Lower leg skin (tissue), 4 donors: ENCODE measurements at regions not wholly inside any gene's neighbourhood (a gene's known extent, or its start where the extent isn't known, plus 50 kb on each side); places are given as distances from the start of the nearest gene placed in this dataset.

Experiments used
- DNase-seq, 2 donors: peaks; one replicate each; pipeline ENCODE4 v3.0.0-alpha.2; 2019; ENCODE audit warnings: low spot score in 2 of 2
- H3K4me3 ChIP-seq: fragments of 200-600 bp; sonication (generic); 2 replicates; pipeline ENCODE4 v1.5.1; 2017; ENCODE audit warnings: mild to moderate bottlenecking, low read depth; ENCODE audit not compliant: poor library complexity, severe bottlenecking
- POLR2A ChIP-seq, 2 donors: fragments of 450-650 bp; IDR thresholded peaks; one replicate each; pipeline ENCODE4 v1.6.1; 2016 to 2017; ENCODE audit warnings: antibody characterized with exemption in 2 of 2, mild to moderate bottlenecking in 1 of 2, moderate library complexity in 1 of 2
- WGBS, 2 donors: methylation state at CpG; one replicate each; pipeline ENCODE4 v1.1.5; 2018; 5-methylcytosine and 5-hydroxymethylcytosine counted together
- intact Hi-C: fragments of 100-400 bp; cut with DNase I; formaldehyde crosslinking; loops from one replicate; pipeline ENCODE4 v1.15.0; 2023; ENCODE audit warnings: low total_unique reads
- TF ChIP-seq, protein P1 (sequence below), 3 donors: fragments of 450-650 bp; IDR thresholded peaks; one replicate each; pipeline ENCODE4 v1.5.1; 2016; ENCODE audit warnings: antibody characterized with exemption in 3 of 3, mild to moderate bottlenecking in 3 of 3, moderate library complexity in 2 of 3

DNA sequence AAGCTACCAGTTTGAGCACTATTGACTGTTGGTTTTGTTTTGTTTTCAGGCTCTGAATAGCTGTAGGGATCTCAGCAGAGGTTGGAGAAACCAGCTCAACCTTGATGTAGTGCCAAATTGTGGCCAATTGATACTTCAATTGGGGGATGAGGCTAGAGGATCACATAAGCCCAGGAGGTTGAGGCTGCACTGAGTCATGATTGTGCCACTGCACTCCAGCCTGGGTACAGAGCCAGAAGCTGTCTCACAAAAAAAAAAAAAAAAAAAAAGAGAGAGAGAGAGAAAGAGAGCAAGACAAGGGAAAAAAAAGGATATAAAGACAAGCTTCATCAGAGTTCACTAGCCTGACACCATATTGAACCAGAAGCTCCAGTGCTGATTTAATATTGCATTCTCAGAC lies 702.1 kb downstream of the FRK start:
- no peak for TF ChIP-seq POLR2A (IDR thresholded peaks at IDR 0.05)
- TF ChIP-seq, protein P1, sequence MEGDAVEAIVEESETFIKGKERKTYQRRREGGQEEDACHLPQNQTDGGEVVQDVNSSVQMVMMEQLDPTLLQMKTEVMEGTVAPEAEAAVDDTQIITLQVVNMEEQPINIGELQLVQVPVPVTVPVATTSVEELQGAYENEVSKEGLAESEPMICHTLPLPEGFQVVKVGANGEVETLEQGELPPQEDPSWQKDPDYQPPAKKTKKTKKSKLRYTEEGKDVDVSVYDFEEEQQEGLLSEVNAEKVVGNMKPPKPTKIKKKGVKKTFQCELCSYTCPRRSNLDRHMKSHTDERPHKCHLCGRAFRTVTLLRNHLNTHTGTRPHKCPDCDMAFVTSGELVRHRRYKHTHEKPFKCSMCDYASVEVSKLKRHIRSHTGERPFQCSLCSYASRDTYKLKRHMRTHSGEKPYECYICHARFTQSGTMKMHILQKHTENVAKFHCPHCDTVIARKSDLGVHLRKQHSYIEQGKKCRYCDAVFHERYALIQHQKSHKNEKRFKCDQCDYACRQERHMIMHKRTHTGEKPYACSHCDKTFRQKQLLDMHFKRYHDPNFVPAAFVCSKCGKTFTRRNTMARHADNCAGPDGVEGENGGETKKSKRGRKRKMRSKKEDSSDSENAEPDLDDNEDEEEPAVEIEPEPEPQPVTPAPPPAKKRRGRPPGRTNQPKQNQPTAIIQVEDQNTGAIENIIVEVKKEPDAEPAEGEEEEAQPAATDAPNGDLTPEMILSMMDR (IDR thresholded peaks at IDR 0.05) = no peak
- DNase-seq = no peak
- intact Hi-C loops = no loop called here
- no peak overlapping the region for H3K4me3 ChIP-seq

GRCh38 chr6:115356371-115356770 lies 704.3 kb downstream of the FRK start:
- DNase-seq = no peak
- no peak for TF ChIP-seq POLR2A (IDR thresholded peaks at IDR 0.05)
- TF ChIP-seq, protein P1 (IDR thresholded peaks at IDR 0.05) = no peak
- intact Hi-C loops = no loop called here
- H3K4me3 ChIP-seq = no peak overlapping the region
- 63 to 74% methylated on average over 1 of the region's 1 CpG for WGBS, 2 donors

DNA sequence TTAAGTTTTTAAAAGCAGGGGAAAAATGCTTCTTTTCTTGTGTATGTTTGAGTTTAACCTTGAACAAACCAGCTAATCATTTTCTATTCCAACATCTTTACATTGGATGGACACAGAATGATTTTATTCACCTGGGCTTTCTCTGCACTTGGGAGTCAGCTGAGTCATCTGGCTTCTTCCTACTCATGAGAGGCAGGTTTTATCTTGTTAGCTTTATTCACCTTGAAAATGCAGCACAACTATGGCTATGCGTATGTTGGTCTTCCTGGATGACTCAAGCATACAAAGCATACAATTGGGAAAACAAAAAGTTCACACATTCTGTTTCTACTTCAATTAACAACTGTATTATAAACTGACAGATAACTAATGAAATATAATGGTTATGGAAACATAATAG lies 737.7 kb downstream of the FRK start:
- no peak overlapping the region for H3K4me3 ChIP-seq
- 54 to 55% methylated on average over 1 of the region's 1 CpG for WGBS, 2 donors
- TF ChIP-seq, protein P1 (IDR thresholded peaks at IDR 0.05) = no peak
- no peak for TF ChIP-seq POLR2A (IDR thresholded peaks at IDR 0.05)
- DNase-seq = no peak
- intact Hi-C loops = no loop called here

GRCh38 chr6:115319823-115320222 lies 740.9 kb downstream of the FRK start:
- intact Hi-C loops = no loop called here
- no peak for TF ChIP-seq POLR2A (IDR thresholded peaks at IDR 0.05)
- TF ChIP-seq, protein P1 (IDR thresholded peaks at IDR 0.05) = no peak
- H3K4me3 ChIP-seq = no peak overlapping the region
- DNase-seq = no peak
- WGBS, 2 donors = 70 to 71% methylated on average over 1 of the region's 1 CpG

- WGBS, 2 donors = 90 to 92% methylated on average over 5 to 6 of the region's 6 CpGs
- DNase-seq = no peak
- TF ChIP-seq, protein P1 (IDR thresholded peaks at IDR 0.05) = no peak
- no peak for TF ChIP-seq POLR2A (IDR thresholded peaks at IDR 0.05)
- intact Hi-C loops = no loop called here
- no peak overlapping the region for H3K4me3 ChIP-seq
Measured at GRCh38 chr6:115310156-115310555, 750.5 kb downstream of the FRK start.

GRCh38 chr6:115302731-115303130 lies 758.0 kb downstream of the FRK start:
- no peak for DNase-seq
- intact Hi-C loops = no loop called here
- TF ChIP-seq, protein P1 (IDR thresholded peaks at IDR 0.05) = no peak
- no peak for TF ChIP-seq POLR2A (IDR thresholded peaks at IDR 0.05)
- WGBS, 2 donors = 68 to 69% methylated on average over 4 of the region's 4 CpGs
- no peak overlapping the region for H3K4me3 ChIP-seq
